ENCODE measurements at regions not wholly inside any gene's neighbourhood (a gene's known extent, or its start where the extent isn't known, plus 50 kb on each side); places are given as distances from the start of the nearest gene placed in this dataset.
"Not testable (repeated sequence)": the region's sequence is repeated elsewhere in the genome, so short reads cannot be mapped to it uniquely, and the experiment has no call there.

DNA sequence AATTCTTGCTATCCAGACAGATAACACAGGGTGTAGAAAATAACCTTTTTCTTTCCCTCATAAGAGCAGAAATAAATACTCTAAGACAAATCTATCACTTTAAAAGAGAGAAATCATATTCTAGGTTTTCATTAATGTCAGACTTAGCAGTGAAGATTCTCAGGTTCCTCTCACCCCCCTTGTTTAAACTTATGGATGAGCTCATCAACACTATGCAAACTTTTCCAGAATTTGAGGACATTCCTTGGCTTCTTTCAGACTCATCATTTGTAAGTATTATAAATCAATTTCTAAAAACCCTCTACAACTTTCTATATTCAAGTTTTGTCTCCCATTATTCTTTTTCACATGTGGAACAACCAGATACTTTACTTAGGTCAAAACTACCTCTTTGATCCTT lies 374.9 kb upstream of the TRPC7 start:
- no peak for DNase-seq (ENCODE audit: low spot score)

- DNase-seq (ENCODE audit: low spot score): not testable (repeated sequence)
These were observed 373.9 kb upstream of the TRPC7 start for GRCh38 chr5:136739271-136739670.

DNA sequence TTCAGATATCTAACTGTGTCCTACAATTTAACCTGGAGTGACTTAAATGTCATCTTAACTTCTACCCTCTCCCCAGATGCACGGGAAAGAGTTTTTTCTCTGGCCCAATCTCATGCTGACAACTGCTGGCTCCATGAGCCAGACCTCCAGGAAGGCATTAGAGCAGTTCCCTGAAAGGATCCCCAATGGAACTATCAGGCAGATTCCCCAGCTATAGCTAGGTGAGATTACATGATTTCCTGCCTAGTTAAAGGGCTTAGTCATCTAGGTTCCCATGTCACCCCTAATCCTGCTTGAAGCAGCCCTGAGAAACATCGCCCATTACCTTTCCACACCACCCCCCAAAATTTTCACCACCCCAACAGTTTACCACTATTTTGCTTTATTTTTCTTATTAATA lies 373.5 kb upstream of the TRPC7 start:
- DNase-seq (ENCODE audit: low spot score): peak; percentile 8

GRCh38 chr5:136736021-136736420 lies 370.7 kb upstream of the TRPC7 start:
- DNase-seq (ENCODE audit: low spot score): no peak

DNA sequence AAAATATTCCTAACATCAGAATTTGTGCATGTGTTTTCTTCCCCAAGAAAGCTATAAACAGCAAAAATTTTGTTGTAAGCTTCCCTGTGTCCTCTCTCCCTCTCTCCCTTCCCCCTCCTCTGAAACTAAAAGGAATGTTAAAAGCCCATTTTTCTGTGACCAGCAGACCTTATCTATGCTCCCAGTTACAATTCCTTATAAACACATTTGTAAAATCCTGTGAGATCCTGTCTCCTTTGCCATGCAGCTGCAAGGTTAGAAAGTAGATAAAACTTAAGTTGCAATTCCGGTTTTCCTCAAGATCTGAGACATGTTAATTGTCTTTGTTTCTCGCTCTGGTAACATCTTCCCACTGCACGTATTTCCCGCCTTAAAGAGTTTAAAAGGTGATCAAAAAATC lies 370.3 kb upstream of the TRPC7 start:
- DNase-seq (ENCODE audit: low spot score): not testable (repeated sequence)

- DNase-seq (ENCODE audit: low spot score): no peak
These were observed 369.3 kb upstream of the TRPC7 start for GRCh38 chr5:136734628-136735027.

- DNase-seq (ENCODE audit: low spot score): no peak
These were observed 367.4 kb upstream of the TRPC7 start for GRCh38 chr5:136732751-136733150.

DNA sequence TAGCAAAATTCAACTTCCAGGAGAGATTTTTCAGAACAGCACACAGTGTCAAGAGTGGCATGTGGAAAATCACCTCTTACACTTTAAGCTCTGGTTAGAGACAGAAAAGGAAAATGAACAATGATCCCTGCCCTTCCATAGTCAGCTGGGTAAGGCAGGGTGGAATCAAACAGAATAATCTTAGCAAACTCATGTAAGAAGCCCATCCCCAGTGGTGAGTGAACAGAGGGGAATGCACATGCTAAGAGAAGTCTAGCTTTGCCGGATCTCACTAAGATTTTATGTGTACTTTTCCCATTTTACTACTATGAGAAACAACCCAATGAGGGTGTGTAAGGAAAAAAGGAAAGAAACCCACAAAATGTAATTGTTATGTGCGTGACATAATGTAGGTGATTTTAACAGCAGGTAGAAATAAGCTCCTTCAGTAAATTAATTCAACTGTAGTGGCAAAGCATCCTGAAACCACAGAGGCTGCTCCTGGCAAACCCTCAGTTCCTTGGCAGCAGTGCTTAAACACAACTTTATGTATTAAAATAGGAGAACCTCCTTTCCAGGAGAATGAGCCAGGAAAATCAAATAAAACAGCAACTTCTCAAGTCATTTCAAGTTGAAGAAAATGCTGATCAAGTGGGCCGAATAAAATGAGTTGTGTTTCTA lies 366.0 kb upstream of the TRPC7 start:
- DNase-seq (ENCODE audit: low spot score): peak; percentile 18

GRCh38 chr5:136730426-136730825 lies 365.1 kb upstream of the TRPC7 start:
- DNase-seq (ENCODE audit: low spot score): no peak

DNA sequence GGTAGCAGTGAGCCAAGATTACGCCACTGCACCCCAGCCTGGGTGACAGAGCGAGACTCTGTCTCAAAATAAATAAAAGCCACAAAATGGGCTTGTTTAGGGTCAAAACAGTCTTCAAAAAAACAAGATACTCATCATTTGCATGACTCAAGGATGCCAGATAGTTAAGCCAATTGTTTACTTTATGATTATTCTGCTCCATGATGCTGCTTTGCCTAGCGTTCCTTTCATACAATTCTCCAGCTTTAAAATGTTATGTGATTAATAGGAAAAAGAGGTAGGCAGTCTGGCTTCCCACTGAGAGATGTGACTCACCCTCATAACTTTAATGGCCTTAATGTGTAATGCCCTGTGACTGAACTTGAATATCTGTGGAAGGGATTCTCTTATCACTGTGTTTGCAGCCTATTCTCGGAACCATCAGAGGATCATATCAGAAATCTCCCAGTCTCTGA lies 364.6 kb upstream of the TRPC7 start:
- peak; percentile 98 for DNase-seq (ENCODE audit: low spot score)

- DNase-seq (ENCODE audit: low spot score): no peak
These were observed 361.2 kb upstream of the TRPC7 start for GRCh38 chr5:136726506-136726905.

DNA sequence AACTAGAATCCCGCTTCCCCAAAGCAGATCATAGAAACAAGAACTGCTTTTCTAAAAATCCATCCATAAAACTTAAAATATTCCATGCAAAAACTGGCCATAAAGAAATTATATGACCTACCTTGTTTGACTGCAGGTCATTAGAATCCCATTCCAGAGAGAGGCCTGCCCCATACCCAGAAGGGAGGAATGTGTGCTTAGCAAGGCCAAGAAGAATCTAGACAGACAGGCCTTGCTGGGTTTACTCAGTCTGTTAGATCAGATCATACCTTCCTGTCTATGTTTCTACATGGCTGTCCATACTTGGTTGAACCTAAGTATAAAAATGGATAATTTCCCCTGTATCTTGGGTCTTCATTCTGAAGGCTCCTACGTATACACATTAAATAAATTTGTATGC lies 358.8 kb upstream of the TRPC7 start:
- no peak for DNase-seq (ENCODE audit: low spot score)

GRCh38 chr5:136722581-136722980 lies 357.2 kb upstream of the TRPC7 start:
- DNase-seq (ENCODE audit: low spot score): no peak

- no peak for DNase-seq (ENCODE audit: low spot score)
These were observed 356.7 kb upstream of the TRPC7 start for GRCh38 chr5:136722086-136722485.

DNA sequence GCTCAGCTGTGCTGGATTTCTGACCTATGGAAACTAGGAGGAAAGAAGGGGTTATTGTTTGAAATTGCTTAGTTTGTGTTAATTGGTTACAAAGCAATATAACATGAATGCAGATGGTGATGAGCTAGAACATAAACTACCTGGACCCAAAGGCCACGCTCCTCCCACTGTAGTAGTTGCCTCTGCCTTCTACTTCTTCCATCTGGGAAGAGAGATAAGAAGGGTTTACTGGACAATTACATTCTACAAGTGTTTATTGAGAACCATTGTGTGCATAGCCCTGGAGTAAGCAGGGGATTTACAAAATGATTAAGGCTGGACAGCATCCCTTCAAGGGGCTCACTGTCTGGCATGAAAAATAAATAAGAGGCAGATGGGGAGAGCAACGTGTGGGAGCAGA lies 355.3 kb upstream of the TRPC7 start:
- DNase-seq (ENCODE audit: low spot score): no peak

GRCh38 chr5:136717917-136718316 lies 352.6 kb upstream of the TRPC7 start:
- no peak for DNase-seq (ENCODE audit: low spot score)

DNA sequence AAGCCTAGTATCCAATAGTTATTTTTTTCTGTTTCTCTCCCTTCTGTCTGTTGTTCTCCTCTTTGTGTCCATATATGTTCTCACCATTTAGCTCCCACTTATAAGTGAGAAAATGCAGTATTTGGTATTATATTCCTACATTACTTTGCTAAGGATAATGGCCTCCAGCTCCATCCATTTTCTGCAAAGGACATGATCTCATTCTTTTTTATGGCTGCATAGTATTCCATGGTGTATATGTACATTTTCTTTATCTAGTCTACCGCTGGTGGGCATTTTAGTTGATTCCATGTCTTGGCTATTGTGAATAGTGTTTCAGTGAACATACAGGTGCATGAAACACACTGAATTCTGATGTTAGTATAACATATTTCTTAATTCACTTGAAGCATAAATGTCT lies 348.9 kb upstream of the TRPC7 start:
- DNase-seq (ENCODE audit: low spot score): no peak

- no peak for DNase-seq (ENCODE audit: low spot score)
These were observed 347.3 kb upstream of the TRPC7 start for GRCh38 chr5:136712628-136713027.

- no peak for DNase-seq (ENCODE audit: low spot score)
These were observed 345.5 kb upstream of the TRPC7 start for GRCh38 chr5:136710834-136711233.

DNA sequence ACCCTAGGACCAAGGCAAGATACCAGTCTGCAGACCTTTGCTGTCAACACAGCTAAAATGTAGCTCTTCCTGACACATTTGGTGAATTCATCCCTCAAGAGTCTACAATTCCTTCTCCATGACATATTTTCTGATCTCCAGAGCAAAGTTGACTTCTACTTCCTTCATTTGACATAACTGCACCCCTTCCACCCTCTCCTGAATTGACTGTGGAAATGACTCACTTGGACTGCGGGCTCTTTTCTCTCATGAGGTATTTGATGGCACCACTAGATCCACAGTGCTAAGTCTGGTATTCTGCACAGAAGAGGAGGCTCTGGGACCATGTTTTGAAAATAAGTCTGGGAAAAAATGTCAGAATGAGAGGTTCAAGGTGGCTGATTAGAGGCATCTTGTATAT lies 338.4 kb upstream of the TRPC7 start:
- no peak for DNase-seq (ENCODE audit: low spot score)

GRCh38 chr5:136703036-136703435 lies 337.7 kb upstream of the TRPC7 start:
- no peak for DNase-seq (ENCODE audit: low spot score)

DNA sequence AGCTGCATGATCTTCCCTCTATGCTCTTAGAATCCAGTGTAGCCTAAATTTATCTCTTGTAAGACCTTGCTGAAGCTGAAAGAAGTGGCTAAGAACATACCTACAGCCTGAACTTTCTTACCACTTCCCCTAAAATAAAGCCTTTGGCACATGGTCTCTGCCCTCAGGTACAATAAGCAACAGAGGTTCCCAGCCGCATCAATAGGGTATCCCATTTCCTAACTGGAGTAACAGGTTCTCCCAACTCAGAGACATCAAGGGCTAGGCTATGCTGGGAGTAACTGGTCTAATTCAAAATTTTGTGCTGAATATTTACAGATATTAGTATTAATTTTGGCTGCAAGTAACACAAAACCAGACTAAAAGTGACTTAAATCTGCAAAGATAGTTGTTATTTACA lies 335.8 kb upstream of the TRPC7 start:
- DNase-seq (ENCODE audit: low spot score): no peak

DNA sequence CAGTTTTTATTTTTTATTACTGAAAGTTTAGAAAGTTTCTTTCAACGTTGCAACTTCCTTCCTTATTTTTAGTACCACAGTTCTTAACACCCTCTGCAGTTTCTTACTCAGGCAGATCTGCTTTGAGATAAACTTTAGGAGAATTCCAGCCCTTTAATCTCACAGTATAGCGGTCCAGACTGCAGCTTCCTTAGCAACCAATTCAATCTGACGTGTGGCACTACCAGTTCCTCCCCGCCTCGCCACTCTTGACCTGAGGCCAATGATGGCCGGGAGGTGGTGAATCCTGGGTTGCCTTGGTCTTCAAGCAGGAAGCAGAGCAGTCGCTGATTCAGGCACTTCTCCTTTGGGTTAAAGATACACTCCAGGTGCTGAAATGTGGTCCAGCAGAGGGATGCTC lies 334.3 kb upstream of the TRPC7 start:
- DNase-seq (ENCODE audit: low spot score): no peak

GRCh38 chr5:136698970-136699369 lies 333.6 kb upstream of the TRPC7 start:
- DNase-seq (ENCODE audit: low spot score): no peak

All from A172 (cell line).